ENCODE measurements at regions not wholly inside any gene's neighbourhood (a gene's known extent, or its start where the extent isn't known, plus 50 kb on each side); places are given as distances from the start of the nearest gene placed in this dataset.

GRCh38 chr22:47807506-47807905 is 1045.1 kb downstream of the TBC1D22A start:
- DNase-seq: no peak

- DNase-seq: no peak
Measured at GRCh38 chr22:47806894-47807293, 1044.4 kb downstream of the TBC1D22A start.

GRCh38 chr22:47805394-47805935 is 1043.0 kb downstream of the TBC1D22A start:
- no peak for DNase-seq

- no peak for DNase-seq
Measured at GRCh38 chr22:47804281-47804680, 1041.8 kb downstream of the TBC1D22A start.

- no peak for DNase-seq
Measured at GRCh38 chr22:47802421-47802820, 1040.0 kb downstream of the TBC1D22A start.

GRCh38 chr22:47801541-47802245 is 1039.2 kb downstream of the TBC1D22A start:
- no peak for DNase-seq

GRCh38 chr22:47798229-47798628 is 1035.8 kb downstream of the TBC1D22A start:
- DNase-seq: no peak

GRCh38 chr22:47797342-47797945 is 1035.0 kb downstream of the TBC1D22A start:
- DNase-seq: no peak

- no peak for DNase-seq
Measured at GRCh38 chr22:47796128-47796908, 1033.9 kb downstream of the TBC1D22A start.

- no peak for DNase-seq
Measured at GRCh38 chr22:47795477-47796127, 1033.2 kb downstream of the TBC1D22A start.

- DNase-seq: no peak
Measured at GRCh38 chr22:47794851-47795250, 1032.4 kb downstream of the TBC1D22A start.

- no peak for DNase-seq
Measured at GRCh38 chr22:47793304-47794101, 1031.1 kb downstream of the TBC1D22A start.

GRCh38 chr22:47789171-47789570 is 1026.7 kb downstream of the TBC1D22A start:
- no peak for DNase-seq

- no peak for DNase-seq
Measured at GRCh38 chr22:47788461-47788860, 1026.0 kb downstream of the TBC1D22A start.

- DNase-seq: no peak
Measured at GRCh38 chr22:47787501-47788227, 1025.2 kb downstream of the TBC1D22A start.

- no peak for DNase-seq
Measured at GRCh38 chr22:47786650-47787290, 1024.3 kb downstream of the TBC1D22A start.

- DNase-seq: no peak
Measured at GRCh38 chr22:47784991-47785390, 1022.5 kb downstream of the TBC1D22A start.

- no peak for DNase-seq
Measured at GRCh38 chr22:47784367-47784983, 1022.0 kb downstream of the TBC1D22A start.

GRCh38 chr22:47783433-47784366 is 1021.2 kb downstream of the TBC1D22A start:
- DNase-seq: no peak
